Gastroesophageal sphincter (tissue), 3 donors: ENCODE measurements at regions not wholly inside any gene's neighbourhood (a gene's known extent, or its start where the extent isn't known, plus 50 kb on each side); places are given as distances from the start of the nearest gene placed in this dataset.

Source experiments
- POLR2A ChIP-seq, 2 donors: fragments of 450-650 bp; IDR thresholded peaks; one replicate each; pipeline ENCODE4 v1.6.1; 2017; ENCODE audit warnings: antibody characterized with exemption in 2 of 2, mild to moderate bottlenecking in 2 of 2, moderate library complexity in 1 of 2
- TF ChIP-seq, protein P1 (sequence below), 4 experiments: fragments of 200-600 bp in 2 of 4; fragments of 450-650 bp in 2 of 4; sonication (generic) in 1 of 4; IDR thresholded peaks; one replicate each; pipeline ENCODE4 v1.5.1; 2017 to 2019; ENCODE audit warnings: antibody characterized with exemption in 4 of 4, mild to moderate bottlenecking in 2 of 4, moderate library complexity in 2 of 4

DNA sequence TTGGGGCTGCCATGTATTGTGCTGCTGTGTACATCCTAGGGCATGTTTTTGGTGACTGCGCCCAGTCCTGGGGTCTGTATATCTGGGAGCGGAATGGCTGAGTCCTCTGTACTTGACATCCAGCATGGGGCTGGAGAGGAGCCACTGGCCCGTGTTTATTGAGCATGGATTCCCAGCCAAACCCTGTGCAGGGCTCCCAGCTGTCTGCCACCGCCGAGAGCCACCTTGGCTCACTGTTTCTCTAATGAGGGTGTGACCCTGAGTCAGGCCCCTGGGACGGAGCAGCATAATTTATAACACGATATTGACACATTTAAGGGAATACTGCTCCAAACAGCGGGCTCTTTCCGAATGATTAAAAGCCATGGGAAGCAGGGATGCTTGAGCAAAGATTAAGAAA, 211.5 kb upstream of the PWP1 start:
- TF ChIP-seq, protein P1, sequence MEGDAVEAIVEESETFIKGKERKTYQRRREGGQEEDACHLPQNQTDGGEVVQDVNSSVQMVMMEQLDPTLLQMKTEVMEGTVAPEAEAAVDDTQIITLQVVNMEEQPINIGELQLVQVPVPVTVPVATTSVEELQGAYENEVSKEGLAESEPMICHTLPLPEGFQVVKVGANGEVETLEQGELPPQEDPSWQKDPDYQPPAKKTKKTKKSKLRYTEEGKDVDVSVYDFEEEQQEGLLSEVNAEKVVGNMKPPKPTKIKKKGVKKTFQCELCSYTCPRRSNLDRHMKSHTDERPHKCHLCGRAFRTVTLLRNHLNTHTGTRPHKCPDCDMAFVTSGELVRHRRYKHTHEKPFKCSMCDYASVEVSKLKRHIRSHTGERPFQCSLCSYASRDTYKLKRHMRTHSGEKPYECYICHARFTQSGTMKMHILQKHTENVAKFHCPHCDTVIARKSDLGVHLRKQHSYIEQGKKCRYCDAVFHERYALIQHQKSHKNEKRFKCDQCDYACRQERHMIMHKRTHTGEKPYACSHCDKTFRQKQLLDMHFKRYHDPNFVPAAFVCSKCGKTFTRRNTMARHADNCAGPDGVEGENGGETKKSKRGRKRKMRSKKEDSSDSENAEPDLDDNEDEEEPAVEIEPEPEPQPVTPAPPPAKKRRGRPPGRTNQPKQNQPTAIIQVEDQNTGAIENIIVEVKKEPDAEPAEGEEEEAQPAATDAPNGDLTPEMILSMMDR (IDR thresholded peaks at IDR 0.05): no peak
- TF ChIP-seq POLR2A (IDR thresholded peaks at IDR 0.05): no peak
